GM18508 (cell line): ENCODE measurements at regions not wholly inside any gene's neighbourhood (a gene's known extent, or its start where the extent isn't known, plus 50 kb on each side); places are given as distances from the start of the nearest gene placed in this dataset.

Experiments
- ATAC-seq: cut with Tn5 transposase; IDR thresholded peaks from one replicate; pipeline ENCODE4 v1.9.1; 2021; ENCODE audit warnings: moderate number of reproducible peaks; ENCODE audit not compliant: insufficient read depth, unreplicated experiment

DNA sequence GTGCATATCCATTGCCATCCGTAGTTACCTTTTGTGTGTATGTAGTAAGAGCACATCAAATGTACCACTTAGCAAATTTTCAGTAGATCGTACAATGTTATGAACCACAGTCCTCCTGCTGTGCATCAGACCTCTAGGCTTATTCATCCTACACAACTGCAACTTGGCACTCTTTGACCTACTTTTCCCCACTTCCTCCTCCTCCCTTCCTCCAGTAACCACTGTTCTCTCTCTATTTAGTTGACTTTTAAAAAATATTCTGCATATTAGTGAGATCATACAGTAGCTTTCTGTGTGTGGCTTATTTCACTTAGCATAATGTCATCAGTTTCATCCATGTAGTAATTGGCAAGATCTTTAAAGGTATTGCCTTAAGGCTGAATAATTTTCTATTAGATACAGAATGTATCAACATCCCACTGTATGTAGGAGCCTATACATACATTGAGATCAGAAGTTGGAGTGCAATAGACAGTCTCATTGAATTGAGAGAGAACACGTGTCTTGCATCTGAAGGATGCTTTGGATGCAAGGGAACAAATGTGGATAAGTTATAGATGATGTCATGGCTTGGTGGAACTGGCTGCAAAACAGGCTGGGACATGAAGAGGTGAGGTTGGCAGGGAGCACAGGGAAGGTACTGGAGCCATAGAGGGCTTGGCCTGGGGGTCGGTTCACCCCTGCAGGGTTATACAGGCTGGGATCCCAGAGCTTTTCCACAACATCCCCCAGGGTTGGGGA is 83.0 kb upstream of the FAM180A start:
- no peak for ATAC-seq

GRCh38 chr7:135828604-135829003 is 80.0 kb upstream of the FAM180A start:
- ATAC-seq: no peak

DNA sequence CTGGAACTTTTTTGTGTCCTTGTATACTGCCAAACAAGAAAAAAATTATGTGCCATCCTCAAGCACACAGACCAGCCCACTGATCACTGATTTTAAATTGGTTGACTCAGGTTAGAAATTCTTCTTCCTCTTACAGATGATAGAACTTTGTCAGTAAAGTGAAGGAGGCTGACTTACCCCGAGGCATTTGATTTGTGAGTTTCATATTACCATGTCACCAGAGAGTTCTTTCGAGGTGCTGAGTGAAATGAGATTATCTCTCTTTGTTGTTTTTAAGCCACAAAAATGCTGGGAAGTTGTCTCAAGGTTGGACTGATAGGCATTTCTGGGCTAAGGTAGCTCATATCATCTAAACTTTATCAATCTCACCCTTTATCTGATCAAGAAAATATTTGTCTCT is 78.8 kb upstream of the FAM180A start:
- ATAC-seq: no peak

DNA sequence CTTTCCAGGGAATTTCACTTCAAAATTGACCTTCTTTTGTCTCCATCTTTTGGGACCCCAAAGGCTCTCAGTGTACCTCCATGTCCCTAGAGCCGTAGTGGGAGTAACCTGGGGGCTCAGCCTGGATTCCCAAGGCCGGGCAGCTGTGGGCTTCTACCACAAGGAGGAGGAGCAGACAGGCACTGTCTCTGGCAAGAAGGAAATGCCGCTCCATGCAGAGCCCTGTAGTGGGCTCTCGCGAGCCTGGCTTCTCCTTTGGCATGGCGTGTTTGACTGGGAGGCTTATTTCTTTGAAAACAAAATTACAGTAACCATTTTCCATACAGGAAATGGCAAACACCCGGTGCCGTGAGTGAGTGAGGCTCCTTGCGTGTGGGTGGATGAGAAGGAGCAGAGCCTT is 76.8 kb upstream of the FAM180A start:
- ATAC-seq: no peak

DNA sequence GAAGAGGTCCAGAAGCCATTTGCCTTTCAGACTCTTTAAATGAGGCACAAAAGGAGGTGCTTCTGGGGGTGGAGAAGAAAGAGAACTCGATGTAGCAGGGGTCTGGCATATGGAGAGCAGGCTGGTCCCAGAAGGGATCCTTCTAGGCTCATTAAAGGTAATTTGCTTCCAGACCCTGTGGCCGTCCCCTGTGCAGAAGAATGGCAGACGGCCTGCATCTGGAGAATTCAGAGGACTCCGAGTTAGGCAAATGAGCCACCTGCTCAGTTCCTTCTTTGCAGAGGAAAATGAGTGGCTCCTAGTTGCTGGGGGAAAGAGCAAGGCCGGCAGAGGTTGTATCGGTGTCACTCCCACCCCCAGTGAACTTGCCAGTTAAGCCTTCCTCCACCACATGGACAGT is 73.8 kb upstream of the FAM180A start:
- ATAC-seq: no peak

DNA sequence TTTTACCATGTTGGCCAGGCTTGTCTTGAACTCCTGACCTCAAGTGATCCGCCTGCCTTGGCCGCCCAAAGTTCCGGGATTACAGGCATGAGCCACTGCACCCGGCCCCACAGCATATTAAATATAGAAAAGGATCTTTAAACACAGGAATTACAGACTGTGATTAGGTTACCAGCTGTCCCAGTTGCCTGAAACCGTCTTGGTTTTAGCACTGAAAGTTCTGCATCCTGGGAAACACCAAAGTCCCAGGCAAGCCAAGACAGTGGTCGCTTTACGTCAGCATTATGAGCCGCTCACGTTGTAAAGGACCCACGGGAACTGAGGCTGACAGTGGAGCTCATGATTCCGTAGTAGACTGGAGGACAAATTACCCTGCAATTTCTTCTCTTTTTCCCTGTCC is 69.0 kb upstream of the FAM180A start:
- no peak for ATAC-seq

DNA sequence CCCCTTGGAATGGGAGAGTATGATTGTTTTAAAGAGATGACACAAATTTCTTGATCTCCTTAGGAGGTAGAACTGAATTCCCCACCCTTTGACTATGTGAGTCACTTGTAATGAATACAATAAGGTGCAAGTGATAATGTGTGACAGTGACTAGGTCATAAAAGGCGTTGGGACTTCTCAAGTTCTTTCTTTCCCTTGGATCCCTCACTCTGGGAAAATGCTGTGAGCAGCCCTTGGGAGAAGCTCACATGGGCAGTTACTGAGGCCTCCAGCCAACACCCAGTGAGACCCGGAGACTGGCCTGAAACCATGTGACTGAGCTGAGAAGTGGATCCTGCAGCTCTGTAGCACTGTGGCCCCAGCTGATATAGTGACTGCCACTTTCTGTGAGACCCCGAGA is 66.4 kb upstream of the FAM180A start:
- ATAC-seq: no peak

DNA sequence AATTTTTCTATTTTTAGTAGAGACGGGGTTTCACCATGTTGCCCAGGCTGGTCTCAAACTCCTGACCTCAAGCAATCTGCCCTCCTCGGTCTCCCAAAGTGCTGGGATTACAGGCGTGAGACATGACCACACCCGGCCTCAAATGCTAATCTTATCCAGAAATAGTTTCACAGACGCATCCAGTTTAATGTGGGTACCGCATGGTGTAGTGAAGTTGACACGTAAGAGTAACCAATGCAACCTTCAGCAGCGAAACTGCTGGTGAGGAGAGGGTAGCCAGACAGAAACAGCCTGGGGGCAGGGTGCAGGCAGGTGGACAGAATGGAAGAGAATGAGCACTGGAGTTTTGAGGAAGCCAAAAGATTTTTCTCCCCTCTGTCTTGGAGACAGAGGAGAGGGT is 63.5 kb upstream of the FAM180A start:
- no peak for ATAC-seq

- ATAC-seq: no peak
Measured at GRCh38 chr7:135811506-135811905, 62.9 kb upstream of the FAM180A start.

GRCh38 chr7:135808206-135808605 is 59.6 kb upstream of the FAM180A start:
- no peak for ATAC-seq

GRCh38 chr7:135803143-135803542 is 54.5 kb upstream of the FAM180A start:
- no peak for ATAC-seq

- no peak for ATAC-seq
Measured at GRCh38 chr7:135802697-135803096, 54.1 kb upstream of the FAM180A start.

DNA sequence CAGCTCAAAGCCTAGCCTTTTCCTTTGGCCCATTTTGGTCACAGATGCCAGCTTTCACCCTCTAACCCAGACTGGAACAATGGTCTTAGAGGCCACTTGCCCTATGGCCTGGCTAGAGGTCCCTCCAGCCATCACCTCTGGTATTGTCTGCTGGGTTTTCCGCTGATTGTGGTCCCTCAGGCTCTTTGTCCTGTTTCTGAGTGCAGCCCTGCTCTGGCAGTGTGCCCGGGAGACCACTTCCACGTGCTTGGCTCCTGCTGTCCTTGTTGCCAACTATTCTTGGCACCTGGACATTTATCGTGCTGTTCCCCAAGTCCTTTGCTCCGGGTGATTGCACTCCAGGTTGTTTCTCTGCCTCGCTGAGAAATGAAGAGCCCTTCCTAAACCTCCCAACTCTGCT is 53.3 kb upstream of the FAM180A start:
- ATAC-seq: no peak

- ATAC-seq: peak; percentile 72
Measured at GRCh38 chr7:135801045-135801693, 52.6 kb upstream of the FAM180A start.

- no peak for ATAC-seq
Measured at GRCh38 chr7:135800560-135800959, 51.9 kb upstream of the FAM180A start.

GRCh38 chr7:135799881-135800280 is 51.3 kb upstream of the FAM180A start:
- no peak for ATAC-seq
